Right hindlimb (tissue), 1 donor: ENCODE measurements at regions not wholly inside any gene's neighbourhood (a gene's known extent, or its start where the extent isn't known, plus 50 kb on each side); places are given as distances from the start of the nearest gene placed in this dataset.

ENCODE experiments used
- DNase-seq: peaks from one replicate; pipeline ENCODE4 v3.0.0-alpha.2; 2018

DNA sequence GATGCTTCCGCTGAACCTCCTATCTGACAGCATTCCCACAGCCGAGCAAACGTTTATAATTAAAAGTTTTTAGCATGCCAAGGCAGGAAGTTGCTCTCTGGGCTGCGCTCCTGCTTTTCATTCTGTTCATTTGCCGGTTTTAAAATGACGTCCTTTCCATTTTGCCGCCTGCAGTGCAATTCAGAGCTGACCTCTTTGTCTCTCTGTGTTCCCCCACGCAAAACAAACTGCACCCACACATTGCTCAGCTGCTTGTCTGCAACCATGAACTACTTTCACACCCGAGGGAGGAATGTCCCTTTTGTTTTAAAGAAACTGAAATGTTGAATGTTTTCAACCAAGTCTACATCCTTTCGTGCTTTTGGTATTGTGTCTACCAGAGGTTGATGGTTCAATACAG lies 416.5 kb downstream of the EFNB2 start:
- no peak for DNase-seq

DNA sequence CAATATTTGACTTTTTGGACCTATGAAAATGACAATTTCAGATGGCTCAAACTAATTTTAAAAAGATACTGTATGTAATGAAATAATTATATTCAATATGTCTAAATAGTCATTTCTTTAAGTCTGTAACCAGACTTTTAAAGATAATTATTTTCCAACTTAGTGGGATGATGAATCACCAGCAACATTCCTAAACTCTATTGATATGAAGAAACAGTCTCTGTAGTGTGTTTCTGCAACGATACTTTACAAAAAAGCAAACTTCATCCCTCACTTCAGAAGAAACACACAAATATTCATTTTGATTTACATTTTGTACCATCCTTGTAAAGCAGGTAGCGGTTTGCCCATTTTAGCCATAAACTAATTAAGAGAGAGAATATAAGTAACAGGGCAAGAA lies 417.4 kb downstream of the EFNB2 start:
- no peak for DNase-seq

DNA sequence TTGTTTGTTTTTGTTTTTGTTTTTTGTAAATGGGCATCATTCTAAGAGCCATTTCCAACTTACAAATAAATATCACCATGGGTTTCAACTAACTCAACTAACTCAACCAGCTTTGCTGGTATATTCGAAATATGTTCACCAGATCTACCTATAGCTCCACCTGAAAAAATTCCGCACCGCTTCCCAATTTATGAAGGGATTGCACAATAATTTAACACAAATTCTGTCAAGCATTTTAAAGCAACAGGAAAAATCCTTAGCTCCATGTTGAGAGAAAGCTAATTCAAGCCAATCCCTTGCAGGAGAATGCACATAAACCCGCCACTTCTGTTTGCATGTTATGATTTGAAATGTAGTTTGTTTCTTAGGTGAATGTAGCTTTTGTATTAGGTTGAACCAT lies 417.8 kb downstream of the EFNB2 start:
- DNase-seq = no peak

DNA sequence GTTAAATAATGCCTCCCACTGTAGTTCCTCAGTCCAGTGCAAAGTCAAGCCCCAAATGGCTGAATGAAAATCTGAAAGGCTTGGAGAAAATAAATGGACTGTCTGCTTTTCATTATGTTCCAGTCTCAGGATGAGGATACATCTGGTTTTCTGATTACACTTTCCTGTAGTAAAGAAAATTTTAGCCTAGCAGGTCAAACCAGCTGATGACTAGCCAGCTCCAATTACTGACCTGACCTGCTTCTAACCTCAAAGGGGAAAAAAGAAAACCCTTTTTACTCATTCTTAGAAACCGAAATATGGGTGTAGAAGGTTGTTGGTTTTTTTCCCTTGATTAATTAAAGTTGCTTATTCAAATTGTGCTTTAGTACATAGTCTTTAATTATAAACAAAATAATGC lies 418.4 kb downstream of the EFNB2 start:
- no peak for DNase-seq

DNA sequence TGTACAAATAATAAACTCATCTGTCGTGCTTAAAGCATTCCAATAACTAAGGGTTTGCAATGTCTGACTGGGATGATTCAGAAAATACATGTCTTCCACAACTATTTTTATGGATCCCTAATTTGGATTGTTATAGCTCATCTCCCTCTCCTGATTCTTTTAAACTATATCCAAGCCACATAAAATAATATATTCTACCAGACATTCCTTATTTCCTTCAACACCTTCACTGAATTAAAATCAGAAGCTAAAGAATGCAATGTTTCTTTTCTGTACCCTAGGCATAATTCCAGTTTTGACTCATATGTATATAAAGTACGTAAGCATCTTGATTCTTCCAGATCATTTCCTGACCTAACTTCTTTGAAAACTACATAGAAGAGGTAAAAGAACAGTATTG lies 420.4 kb downstream of the EFNB2 start:
- no peak for DNase-seq

GRCh38 chr13:106113796-106114195 lies 421.7 kb downstream of the EFNB2 start:
- no peak for DNase-seq

GRCh38 chr13:106112191-106112590 lies 423.3 kb downstream of the EFNB2 start:
- no peak for DNase-seq

- DNase-seq = no peak
Measured at GRCh38 chr13:106110241-106110855, 425.1 kb downstream of the EFNB2 start.

- no peak for DNase-seq
Measured at GRCh38 chr13:106109391-106109791, 426.1 kb downstream of the EFNB2 start.

GRCh38 chr13:106108346-106108745 lies 427.1 kb downstream of the EFNB2 start:
- no peak for DNase-seq

DNA sequence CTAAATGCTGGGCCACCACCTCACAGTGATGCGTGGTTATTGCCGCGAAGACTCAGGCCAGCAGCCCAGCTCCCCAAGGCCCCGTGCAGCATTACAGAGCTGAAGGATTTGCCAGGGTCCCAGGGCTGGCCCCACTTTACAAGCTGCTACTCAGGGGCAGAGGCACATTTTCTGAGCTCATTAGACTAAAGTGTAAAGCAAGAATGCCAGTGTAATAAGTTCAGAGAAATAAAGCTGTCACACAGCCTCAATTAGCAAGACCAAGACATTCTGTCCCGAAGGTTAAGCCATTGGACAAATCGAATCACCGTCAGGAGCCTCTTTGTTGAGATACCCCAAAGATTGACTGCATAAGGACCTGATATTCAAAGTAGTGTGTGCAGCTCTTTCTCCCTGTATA lies 428.4 kb downstream of the EFNB2 start:
- DNase-seq = no peak

DNA sequence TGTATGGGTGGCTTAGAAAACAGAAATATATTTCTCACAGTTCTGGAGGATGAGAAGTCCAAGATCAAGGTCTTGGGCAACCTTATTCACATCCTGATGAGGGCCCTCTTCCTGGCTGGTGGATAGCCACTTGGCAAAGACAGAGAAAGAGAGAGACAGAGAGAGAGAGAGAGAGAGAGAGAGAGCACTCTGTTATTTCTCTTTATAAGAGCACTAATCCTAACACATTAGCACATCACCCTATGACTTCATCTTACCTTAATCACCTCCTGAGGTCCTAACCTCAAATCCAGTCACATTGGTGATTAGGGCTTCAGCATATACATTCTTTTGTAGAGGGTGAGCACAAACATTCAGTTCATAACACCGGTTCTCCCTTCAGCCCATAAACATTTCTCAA lies 430.3 kb downstream of the EFNB2 start:
- no peak for DNase-seq

- DNase-seq = no peak
Measured at GRCh38 chr13:106104281-106104901, 431.1 kb downstream of the EFNB2 start.

DNA sequence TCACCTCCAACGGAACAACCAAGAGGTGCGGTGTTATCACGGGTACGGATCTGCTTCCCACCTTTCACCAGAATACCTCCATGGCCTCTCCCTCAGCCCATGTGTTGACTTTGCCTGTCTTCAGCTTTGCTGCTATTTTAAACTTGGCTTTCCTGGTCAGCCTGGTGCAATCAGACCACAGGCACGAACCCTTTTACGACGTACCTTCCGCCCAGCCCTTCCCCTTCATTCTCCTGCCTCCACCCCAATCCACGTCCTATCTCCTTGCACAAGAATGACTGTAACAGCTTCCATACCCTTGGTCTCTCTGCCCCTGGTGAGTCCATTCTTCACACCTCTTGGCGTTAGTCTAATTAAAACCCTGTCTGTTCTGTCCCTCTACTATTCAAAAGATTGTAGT lies 431.7 kb downstream of the EFNB2 start:
- no peak for DNase-seq

DNA sequence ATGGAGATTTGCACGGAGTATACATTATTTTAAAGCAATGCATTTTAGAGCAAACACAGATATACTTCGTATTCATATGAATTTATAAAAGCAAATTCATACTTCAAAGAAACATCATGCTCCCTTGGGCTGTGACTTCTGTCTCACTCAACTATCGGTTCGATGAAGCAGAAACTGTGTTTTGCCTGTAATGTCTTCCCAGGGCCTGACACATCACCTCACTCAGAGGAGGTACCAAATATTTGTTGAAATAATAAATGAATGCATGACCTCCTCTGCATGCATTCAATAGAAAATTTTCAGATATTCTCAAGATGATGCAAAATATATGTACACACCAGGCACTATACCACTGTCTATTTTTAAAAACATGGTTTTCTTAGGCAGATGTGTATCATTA lies 432.7 kb downstream of the EFNB2 start:
- DNase-seq = no peak

DNA sequence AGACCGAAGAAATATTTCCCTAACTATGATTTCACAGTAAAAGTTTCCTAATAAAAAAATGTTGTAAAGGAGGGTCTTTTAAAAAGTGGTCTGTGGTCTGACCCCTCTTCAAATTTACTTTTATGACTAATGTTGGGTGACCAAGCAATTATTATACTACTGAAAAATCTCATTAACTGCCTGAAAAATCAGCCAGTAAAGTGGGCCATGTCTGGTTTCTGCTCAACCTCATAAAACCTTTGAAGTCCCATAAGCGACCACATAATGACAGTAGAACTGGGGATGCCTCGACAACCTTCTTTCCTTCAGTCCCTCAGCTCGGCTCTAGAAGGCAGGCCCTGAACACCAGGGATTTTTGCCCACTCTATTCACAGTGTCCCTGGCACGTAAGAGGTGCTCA lies 434.3 kb downstream of the EFNB2 start:
- DNase-seq = no peak

DNA sequence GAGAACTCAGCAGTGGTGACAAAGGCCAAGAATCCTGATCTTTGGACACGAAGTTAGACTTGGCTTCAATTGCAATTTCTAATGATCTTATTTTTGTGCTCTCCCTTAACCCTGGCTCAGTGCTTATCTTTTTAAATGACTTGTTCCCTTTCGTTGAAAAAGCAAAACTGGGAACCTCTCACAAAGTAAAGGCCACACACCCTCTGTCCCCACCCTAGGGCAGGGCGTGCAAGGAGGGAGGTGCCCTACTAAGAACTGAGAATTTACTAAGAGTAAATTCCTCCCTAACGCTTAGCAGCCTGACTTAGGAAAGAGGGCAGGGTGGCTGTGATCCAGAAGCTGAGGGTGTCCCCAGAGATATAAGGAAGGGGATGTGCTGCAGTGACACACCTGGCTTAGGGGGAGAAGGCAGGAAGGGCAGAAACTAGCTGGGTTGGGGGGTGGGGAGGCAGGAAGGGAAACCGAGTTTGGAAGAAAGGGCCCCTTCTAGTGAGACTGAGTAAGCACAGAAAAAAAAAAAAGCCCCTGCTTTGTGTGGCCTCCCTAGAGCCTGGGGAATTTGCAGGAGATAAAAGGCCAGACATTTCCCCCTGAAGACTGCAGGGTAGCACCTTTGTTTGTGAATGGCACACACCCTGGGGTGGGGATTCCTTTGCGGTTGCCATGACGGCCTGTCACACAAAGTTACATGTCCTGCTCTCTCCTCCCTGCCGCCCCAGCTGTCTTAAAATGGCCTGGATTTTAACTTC lies 435.1 kb downstream of the EFNB2 start:
- no peak for DNase-seq

DNA sequence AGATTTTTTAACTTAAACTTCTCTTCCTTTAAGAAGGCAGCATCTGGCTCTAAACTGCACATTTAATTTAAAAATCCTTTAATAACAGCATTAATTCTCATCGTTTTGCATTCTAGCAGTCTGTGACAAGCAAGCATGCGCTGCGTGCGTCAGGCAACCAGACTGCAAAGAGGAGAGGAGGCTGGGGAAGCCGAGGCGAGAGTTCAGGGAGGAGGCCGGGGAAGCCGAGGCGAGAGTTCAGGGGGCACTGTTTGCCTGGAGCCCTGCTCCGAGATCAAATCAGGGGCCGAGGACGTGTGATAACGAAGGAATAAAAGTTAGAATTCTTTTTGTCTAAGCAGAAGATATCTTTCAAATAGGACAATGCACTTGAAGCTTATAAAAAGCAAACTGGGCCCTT lies 435.7 kb downstream of the EFNB2 start:
- no peak for DNase-seq

DNA sequence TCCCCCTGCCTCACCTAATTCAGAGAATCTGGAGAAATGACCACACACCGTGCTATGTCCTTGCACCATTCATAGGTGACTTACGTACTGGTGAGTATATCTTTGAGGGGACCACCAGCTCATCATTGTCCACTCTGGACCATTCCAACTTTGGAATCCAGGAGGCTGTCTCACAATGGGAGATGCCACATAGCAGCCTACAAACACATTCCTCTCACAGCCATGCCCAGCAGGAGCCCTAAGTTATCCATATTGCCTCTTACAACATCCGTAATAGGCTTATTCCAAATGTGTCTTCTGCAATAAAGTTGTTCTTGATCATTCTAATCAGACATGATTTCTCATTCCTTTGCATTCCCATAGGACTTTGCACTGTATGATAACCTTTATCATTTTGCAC lies 436.7 kb downstream of the EFNB2 start:
- DNase-seq = no peak

DNA sequence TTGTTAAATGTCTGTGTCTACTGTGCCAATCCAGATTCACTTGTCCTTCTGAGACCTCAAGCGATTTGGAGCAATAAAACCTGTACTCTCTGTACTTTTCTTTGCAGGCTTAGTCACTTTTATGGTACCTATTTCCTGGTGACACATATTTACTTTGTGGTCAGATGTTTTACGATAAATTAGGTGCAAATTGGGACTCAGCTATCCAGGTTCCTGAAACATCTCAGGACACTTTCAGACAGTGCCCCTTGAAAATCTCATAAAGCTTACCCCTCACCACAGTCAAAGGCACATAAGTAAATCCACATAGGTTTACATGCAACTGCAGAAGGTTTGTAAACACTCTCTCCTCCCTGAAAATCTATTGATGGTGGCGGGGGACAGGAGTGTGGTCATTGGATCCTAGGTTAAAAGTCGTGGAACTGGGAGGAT lies 438.8 kb downstream of the EFNB2 start:
- no peak for DNase-seq

DNA sequence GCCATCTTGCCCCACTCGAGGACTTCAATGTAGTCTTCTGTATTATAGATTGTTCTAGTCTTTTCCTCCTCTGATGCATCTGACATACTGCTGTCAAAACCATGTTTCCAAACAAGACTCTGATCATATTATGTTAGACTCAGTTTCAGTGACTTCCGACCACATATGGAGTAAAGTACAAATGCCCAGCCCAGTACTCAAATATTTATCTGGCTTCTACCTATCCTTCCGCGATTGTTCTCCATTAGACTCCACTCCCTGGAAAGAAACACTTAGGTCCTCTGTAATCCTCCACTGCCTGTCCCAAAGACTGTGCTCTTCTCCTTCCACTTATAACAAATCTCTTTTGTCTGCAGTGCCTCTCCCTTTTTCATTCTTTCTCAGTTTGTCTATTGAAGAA lies 439.5 kb downstream of the EFNB2 start:
- no peak for DNase-seq

DNA sequence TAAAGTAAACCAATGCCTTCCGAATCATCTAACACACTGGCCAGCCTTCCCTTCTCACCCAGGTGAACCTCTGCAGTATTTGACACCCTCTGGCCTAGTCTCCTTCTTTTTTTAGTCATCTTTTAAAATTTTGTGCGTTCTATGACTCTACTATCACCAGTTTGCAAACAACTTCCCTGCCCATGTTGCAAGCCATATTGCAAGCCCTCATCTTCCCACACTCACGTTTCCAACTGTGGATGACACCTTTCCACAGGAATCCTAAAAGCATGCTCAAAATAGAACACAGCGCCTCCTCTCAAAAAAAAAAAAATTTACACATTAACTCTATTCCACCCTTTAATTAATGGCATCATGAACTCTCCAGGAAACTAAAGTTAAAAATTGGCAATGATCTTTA lies 440.1 kb downstream of the EFNB2 start:
- no peak for DNase-seq

DNA sequence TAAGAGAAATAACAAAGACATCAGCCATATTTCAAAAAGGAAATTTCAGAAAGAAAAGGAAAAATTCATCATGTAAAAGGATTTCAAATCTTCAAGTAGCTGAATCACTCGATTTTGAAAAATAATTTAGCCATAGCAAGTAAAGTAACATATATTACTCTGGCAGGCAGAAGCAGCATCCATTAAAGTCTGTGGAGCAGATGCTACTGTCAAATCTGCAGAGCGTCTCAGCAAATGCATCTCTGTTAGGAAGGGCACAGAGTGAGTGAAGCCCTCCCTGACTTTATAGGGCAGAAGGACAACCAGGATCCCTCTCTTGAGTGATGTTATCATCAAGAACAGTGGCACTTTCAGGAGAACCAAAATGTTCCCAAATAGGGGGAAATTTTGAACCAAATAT lies 445.5 kb downstream of the EFNB2 start:
- DNase-seq = no peak

- DNase-seq = no peak
Measured at GRCh38 chr13:106089261-106089980, 446.0 kb downstream of the EFNB2 start.
